M059J (cell line): ENCODE measurements at regions not wholly inside any gene's neighbourhood (a gene's known extent, or its start where the extent isn't known, plus 50 kb on each side); places are given as distances from the start of the nearest gene placed in this dataset.

Experiments
- DNase-seq: peaks from one replicate; pipeline ENCODE4 v3.0.0-alpha.2; 2012; ENCODE audit warnings: low read depth

- DNase-seq = no peak
Observed at GRCh38 chr13:60772726-60773125, 375.7 kb downstream of the TDRD3 start.

DNA sequence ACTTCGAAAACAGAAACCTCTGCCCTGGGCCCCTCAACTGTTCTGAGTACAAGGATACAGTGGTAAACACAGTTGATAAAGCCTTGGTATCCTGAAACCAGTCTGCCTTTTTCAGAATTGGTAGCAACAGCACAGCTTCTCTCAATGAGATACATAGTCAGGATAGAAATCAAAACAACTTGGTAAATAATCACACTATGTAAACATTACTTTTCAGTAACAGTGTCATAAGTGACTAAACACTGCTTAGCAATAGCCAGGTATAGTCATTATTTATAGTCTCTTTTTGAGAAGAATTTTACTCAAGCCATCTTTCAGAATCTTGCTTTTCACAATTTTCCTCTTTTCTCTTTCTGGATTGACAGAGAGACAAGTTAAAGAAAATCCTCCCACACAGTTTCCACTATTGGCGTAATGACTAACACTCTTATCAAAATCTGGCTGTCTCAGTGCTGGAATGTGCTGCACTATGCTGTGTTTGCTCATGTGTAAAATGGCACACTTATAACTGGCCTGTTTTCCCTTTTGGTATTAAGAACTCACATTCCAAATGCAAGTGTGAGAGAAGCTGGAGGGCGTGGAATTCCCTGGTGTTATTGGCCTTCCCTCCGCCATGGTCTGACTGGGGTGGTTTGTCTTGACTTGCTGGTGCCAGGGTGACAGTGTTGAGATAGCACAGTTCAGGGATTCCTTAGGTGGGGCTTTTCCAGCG, 368.8 kb downstream of the TDRD3 start:
- no peak for DNase-seq

- DNase-seq = peak; percentile 9
Observed at GRCh38 chr13:60759499-60759898, 362.5 kb downstream of the TDRD3 start.

DNA sequence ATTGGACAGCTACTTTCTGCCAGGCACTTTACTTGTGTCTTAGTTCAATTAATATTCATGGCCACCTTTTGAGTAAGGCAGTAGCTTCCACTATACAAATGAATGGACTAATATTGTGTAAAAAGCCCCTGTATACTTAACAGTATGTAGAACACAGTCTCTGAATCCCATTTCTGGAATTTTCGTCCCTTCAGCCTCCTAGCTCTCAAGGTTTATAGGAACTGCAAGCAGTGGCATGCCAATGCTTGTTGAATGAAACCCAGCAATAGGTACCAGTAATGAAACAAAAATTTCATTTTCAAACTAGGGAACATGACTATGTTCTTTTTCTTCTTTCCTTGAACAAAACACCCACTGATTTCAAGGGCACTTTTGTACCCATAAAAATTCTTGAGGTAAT, 361.6 kb downstream of the TDRD3 start:
- DNase-seq = no peak

DNA sequence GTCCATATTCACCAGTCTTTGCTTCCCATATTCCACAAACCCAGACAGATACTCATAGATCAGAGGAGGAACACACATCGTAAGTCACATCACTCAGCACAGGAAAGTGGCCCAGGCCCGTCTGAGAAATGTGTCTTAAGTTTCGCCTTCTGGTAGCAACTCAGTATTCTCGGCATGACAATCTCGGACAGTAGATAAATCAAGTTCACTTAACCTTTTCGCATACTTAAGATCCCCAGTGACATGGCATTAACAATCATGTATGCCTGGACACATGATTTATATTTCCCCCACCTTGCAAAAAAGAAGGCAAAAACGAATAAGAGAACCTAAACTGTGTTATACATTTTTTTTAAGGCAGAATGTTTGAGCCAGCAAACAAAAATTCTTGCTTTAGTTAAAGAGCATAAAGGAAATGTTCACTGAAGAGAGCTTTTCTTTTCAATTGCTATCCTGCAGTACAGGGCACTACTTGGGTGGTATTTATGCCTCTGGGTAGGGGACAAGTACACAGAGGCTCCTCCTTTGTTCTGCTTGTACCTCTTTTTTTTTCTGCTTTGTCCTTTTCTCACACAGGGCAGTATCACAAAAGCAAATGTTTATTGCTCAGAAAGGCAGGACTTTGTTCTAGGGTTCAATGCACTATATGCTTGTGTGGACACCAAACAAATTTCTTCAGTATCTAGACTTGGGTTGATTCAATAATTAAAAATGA, 360.6 kb downstream of the TDRD3 start:
- no peak for DNase-seq

DNA sequence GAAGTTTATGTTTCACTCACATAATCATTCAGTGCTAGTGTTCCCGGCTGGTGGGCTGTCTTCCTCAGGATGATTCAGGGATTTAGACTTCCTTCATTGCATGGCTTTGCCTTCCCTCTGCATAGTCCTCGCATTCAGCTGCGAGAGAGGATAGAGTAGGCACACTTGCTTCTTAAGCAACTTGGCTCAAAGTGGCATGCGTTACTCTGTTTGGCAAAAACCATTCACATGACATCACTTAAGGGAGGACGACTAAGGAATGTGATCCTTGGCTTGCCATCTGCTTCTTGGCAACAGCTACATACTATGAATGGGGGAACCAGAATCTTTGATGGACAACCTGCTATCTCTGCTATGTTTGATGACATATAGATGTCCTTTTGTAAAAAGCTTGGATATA, 359.3 kb downstream of the TDRD3 start:
- DNase-seq = no peak

DNA sequence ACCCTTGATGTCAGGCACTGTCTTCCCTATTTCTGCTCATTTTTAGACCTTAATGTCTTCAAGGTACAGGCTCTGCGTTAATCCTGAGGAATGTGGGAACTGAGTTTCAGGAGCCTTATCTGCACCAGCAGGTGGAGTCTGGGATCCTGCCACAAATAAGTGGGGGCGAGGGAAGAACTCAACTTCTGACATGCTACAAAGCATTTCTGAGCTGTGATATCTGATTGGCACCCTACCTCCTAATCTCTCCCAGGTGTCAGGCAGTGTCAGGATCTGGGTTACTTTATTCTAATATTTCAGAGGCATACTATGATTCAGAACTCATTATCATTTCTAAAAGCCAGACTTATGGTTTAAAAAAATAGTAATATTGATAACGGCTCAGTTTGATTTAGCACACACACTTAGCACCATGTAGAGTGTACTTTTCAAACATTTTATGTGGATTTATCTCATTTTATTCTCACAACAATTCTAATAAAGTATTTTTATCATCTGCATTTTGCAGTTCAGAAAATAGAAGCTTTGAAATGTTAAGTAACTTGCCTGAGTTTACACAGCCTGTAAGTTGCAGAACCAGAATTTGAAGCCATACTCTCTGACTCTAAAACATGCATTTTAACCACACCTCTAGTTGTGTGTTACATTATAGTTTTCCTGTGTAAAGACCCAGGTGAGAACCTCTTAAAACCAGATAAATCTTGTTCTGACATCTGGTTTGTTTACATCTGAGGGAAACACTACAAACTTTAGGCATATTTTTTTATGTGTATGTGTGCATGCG, 358.6 kb downstream of the TDRD3 start:
- no peak for DNase-seq

DNA sequence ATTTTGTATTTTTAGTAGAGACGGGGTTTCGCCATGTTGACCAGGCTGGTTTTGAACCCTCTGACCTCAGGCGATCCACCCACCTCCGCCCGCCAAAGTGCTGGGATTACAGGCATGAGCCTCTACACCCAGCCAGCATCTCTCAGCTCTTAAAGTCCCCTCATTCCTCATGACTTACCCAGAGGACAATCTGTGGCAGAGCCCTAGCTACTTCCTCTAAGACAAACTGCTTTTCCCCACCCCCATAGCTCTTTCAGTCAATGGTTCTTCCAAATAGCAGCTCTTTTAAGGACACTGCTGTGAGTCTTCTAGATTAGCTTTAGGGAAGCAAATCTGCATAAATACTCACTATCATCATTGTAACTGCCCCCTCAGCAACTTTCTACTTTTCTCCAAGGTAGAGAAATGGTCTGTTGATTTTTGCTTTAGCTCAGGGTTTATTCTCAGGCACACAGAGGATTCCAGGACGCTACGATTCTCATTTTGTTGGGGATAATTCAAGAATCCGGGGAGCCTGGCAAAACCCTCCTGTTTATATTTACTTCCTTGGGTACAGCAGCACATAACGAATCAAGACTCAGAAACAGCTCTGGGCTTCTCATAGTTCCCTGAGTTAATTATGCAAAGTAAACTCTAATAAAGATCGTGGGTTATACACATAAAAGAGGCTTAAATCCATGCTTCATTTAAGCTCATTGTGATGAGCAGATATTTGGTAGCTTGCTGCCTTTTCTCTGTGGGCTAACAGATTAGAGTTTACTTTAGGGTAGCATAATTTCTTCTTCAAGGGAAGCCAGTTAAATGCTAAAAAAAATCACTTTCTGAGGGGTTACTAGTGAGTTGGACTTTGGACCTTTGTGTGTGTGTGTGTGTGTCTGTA, 357.4 kb downstream of the TDRD3 start:
- DNase-seq = no peak

- DNase-seq = no peak
Observed at GRCh38 chr13:60753641-60754040, 356.6 kb downstream of the TDRD3 start.

DNA sequence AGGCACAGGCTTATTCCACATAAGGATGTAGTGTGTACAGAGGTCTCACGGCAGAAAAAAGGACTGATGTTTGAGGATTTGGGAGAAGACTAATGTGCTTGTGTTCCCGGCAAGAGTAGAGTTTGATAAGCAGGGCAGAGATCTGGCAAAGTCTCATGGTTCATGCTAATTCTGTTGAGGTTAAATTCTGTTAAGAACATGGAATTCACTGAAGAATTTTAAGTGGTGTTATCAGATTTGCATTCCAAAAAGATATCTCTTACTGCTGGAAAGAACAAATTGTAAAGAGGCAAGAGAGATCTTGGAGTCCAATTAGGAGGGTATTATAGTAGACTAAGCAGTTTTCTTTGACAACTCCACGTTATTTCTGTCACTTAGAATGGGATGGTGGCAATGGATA, 348.3 kb downstream of the TDRD3 start:
- no peak for DNase-seq

GRCh38 chr13:60733933-60734332, 336.9 kb downstream of the TDRD3 start:
- DNase-seq = no peak

DNA sequence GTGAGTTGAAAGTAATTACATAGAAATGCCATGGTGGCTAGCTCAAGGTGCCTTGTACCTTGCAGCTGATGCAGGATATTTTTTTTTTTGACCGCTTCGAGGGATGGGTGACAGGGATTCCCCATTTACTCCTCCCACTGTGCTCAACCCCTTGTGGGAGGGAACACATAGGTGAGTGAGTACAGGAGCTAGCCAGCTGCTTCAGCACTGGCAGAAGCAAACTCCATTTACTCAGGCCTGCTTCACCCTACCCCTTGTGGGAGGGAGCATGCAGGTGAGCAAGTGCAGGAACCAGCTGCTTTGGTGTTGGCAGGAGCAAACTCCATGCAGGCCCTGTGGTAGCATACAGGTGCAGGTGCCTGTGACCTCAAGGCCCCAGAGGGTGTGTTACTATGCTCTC, 330.1 kb downstream of the TDRD3 start:
- no peak for DNase-seq

- no peak for DNase-seq
Observed at GRCh38 chr13:60721063-60721462, 324.0 kb downstream of the TDRD3 start.

DNA sequence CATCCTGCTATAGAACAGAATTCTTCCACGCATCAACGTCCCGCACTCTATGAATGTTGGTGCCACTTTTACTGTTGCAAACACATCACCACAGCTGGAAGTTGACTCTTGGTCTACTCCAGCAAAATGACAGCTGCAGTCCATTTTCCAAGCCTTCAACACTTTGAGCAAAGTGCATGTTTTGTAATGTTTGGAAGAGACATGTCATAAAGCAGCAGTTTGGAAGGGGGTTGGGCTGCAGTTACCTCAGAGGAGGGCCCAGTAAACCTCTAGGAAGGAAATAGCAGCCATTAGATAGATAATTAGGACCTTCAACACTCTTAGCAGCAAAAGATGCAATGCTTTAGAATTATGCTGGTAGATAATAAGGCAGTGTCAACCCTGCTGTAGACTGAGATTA, 323.6 kb downstream of the TDRD3 start:
- no peak for DNase-seq

DNA sequence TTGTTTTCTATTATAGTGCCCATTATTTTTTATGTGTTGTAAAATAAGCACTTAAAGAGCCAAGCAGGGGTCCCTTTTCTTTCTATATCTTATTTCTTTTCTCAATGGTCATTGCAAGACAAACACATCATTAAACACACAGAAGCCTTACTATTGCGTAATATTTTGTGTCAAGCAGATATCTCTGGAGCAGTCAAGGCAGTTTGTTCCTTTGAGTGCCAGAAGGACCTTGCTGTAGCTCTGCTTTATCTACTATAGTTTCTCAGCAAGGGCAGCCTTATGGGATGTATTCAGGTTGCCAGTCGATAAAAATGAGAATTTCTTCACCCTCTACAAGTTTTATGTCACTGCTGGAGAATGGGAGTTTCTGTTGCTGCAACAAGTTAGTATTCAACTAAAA, 319.3 kb downstream of the TDRD3 start:
- no peak for DNase-seq

DNA sequence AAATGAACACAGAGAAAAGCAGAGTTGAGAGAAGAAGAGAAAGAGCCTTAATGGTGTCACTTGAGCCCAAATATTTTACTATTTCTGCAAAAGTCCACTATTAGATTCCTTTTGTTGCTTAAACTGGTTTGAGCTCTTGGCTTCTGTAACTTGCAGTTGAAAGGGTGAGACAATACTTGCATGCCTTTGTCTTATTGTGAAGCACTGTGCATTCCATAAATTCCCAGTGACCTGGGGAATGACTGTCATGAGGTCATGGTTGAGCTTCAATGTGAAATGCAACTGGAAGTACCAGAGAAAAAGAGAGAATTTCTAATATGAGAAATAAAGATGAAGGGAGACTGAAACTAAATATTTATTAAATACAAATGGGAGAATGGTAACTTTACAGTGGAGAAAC, 310.9 kb downstream of the TDRD3 start:
- DNase-seq = no peak

GRCh38 chr13:60701895-60702294, 304.9 kb downstream of the TDRD3 start:
- DNase-seq = no peak

DNA sequence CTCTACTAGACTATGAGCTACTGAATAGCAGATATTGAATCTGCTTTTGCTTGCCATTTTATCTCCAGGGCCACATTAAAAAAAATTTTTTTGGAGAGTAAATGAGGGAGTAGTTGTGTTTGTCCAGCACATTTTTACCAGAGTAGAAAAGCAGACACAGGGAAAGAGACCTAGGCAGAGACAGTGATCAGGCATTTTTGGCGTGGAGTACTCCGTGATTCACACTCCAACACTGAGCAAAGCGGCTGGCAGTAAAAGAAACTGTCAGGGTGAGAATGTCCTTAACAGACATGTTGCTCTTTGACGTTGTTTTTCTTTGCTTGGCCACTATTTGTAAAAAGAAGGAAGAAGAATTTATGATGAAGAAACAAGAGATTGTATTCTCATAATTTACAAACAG, 304.0 kb downstream of the TDRD3 start:
- no peak for DNase-seq

- DNase-seq = no peak
Observed at GRCh38 chr13:60699636-60700035, 302.6 kb downstream of the TDRD3 start.

- DNase-seq = no peak
Observed at GRCh38 chr13:60696602-60697001, 299.6 kb downstream of the TDRD3 start.

GRCh38 chr13:60691268-60691667, 294.2 kb downstream of the TDRD3 start:
- DNase-seq = no peak

- no peak for DNase-seq
Observed at GRCh38 chr13:60690604-60691003, 293.6 kb downstream of the TDRD3 start.
